ENCODE measurements at regions not wholly inside any gene's neighbourhood (a gene's known extent, or its start where the extent isn't known, plus 50 kb on each side); places are given as distances from the start of the nearest gene placed in this dataset.

DNA sequence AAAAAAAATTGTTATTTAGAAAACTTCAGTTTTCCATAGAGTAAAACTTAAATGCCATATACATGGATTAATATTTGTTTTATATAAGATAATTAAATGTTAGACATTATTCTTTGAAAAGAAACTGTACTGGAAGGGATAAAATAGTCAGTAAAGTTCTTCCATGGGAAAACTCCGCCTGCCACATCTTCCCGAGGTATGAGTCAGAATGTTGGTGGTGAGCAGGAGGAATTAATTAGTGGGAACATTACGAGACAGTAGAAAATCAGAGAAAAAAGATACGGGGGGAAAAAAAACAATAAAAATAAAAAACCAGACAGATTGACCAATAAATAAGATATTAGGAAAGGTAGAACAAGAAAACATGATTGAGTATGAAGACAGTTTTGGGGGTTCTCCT lies 930.3 kb upstream of the C9orf72 start:
- TF ChIP-seq, protein P1, sequence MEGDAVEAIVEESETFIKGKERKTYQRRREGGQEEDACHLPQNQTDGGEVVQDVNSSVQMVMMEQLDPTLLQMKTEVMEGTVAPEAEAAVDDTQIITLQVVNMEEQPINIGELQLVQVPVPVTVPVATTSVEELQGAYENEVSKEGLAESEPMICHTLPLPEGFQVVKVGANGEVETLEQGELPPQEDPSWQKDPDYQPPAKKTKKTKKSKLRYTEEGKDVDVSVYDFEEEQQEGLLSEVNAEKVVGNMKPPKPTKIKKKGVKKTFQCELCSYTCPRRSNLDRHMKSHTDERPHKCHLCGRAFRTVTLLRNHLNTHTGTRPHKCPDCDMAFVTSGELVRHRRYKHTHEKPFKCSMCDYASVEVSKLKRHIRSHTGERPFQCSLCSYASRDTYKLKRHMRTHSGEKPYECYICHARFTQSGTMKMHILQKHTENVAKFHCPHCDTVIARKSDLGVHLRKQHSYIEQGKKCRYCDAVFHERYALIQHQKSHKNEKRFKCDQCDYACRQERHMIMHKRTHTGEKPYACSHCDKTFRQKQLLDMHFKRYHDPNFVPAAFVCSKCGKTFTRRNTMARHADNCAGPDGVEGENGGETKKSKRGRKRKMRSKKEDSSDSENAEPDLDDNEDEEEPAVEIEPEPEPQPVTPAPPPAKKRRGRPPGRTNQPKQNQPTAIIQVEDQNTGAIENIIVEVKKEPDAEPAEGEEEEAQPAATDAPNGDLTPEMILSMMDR (IDR thresholded peaks at IDR 0.05): no peak
- TF ChIP-seq POLR2A (IDR thresholded peaks at IDR 0.05): no peak
